ENCODE measurements at regions not wholly inside any gene's neighbourhood (a gene's known extent, or its start where the extent isn't known, plus 50 kb on each side); places are given as distances from the start of the nearest gene placed in this dataset.

- H3K9me3 ChIP-seq (ENCODE audit: control insufficient read depth, low read length) = no peaks in the 10 kb centered on the region
- H3K36me3 ChIP-seq (ENCODE audit: control insufficient read depth, insufficient read depth, low read length, severe bottlenecking) = no peaks in the 10 kb centered on the region
- H3K4me3 ChIP-seq (ENCODE audit: low read length) = no peak overlapping the region
- H3K4me1 ChIP-seq (ENCODE audit: control insufficient read depth, insufficient read depth, low read length) = no peaks in the 10 kb centered on the region
- no peak for DNase-seq (ENCODE audit: low read depth)
- no peaks in the 10 kb centered on the region for H3K27me3 ChIP-seq (replicated peaks; ENCODE audit: control insufficient read depth, insufficient read depth, low read length)
- H3K9ac ChIP-seq (ENCODE audit: low read length) = no peak overlapping the region
These were observed 296.0 kb downstream of the KLHL4 start for GRCh38 chrX:87813566-87813965.

DNA sequence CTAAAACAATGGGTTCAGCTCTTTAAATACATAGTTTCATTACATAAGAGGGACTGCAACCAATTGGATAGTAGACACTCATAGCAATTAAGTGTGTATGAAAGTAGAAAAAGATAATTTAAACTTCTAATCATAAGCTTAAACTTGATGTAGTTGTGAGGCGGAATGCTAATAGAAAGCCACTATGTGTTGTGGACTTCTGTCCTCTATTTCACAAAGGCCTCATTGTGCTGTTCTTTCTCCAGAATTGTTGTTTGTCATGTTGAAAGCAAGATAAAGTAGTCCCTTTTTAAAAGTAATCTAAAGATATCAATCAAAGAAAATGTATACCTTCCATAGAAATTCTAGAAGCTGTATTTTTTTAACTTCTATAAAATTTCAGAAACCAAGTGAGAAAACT, 329.4 kb downstream of the KLHL4 start:
- Histone ChIP-seq H3K9ac (ENCODE audit: low read length) (no peak overlapping the region), H3K4me1 (ENCODE audit: control insufficient read depth, insufficient read depth, low read length) (no peaks in the 10 kb centered on the region), H3K27me3 (replicated peaks; ENCODE audit: control insufficient read depth, insufficient read depth, low read length) (no peaks in the 10 kb centered on the region), H3K4me3 (ENCODE audit: low read length) (no peak overlapping the region), H3K9me3 (ENCODE audit: control insufficient read depth, low read length) (peaks cover 10% of the 10 kb centered on the region), H3K36me3 (ENCODE audit: control insufficient read depth, insufficient read depth, low read length, severe bottlenecking) (no peaks in the 10 kb centered on the region)
- DNase-seq (ENCODE audit: low read depth) = no peak

DNA sequence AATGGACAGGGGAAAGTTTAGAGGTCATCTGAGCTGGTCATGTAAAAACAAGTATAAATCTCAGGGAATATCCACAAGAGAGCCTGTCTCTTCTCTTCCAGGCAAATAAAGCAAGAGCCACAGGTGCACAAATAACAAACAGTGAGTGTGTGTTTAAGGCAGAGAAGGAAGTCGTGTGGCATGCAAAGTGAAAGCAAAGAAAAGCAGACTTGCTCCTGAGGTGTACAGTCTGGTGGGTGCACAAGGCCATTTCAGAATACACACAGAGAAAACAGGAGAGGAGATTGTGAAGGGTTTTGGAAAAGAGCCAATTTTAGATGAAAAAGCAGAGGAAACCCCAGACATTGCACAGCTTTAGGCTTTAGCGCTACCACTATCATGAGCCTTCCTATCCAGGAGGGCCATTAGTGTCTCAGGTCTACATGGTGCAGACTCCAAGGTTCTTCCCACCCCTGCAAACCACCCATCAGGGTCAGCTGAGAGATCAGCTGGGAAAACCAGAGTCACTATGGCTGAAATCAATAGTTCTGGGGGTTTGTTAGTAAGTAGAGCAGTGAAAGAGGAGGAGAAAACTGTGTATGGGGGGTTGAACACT, 355.8 kb downstream of the KLHL4 start:
- no peak for DNase-seq (ENCODE audit: low read depth)
- Histone ChIP-seq H3K4me3 (ENCODE audit: low read length) (no peak overlapping the region), H3K9me3 (ENCODE audit: control insufficient read depth, low read length) (no peaks in the 10 kb centered on the region), H3K9ac (ENCODE audit: low read length) (no peak overlapping the region), H3K4me1 (ENCODE audit: control insufficient read depth, insufficient read depth, low read length) (no peaks in the 10 kb centered on the region), H3K27me3 (replicated peaks; ENCODE audit: control insufficient read depth, insufficient read depth, low read length) (no peaks in the 10 kb centered on the region), H3K36me3 (ENCODE audit: control insufficient read depth, insufficient read depth, low read length, severe bottlenecking) (no peaks in the 10 kb centered on the region)

DNA sequence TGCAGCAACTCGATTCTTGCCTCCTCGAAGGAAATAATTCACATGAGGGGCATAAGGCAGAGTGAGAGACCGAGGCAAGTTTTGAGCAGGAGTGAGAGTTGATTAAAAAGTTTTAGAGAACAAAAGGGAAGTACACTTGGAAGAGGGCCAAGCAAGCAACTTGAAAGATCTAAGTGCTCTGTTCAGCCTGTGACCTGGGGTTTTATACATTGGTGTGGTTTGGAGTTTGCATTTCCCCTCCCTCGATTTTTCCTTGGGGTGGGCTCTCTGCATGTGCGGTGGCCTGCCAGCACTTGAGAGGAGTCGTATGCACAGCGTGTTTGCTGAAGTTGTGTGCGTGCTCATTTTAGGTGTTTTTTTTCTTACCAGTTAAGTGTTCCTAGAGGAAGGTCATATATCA, 356.4 kb downstream of the KLHL4 start:
- Histone ChIP-seq H3K36me3 (ENCODE audit: control insufficient read depth, insufficient read depth, low read length, severe bottlenecking) (no peaks in the 10 kb centered on the region), H3K9me3 (ENCODE audit: control insufficient read depth, low read length) (no peaks in the 10 kb centered on the region), H3K4me1 (ENCODE audit: control insufficient read depth, insufficient read depth, low read length) (no peaks in the 10 kb centered on the region), H3K4me3 (ENCODE audit: low read length) (no peak overlapping the region), H3K9ac (ENCODE audit: low read length) (no peak overlapping the region), H3K27me3 (replicated peaks; ENCODE audit: control insufficient read depth, insufficient read depth, low read length) (no peaks in the 10 kb centered on the region)
- DNase-seq (ENCODE audit: low read depth) = no peak

DNA sequence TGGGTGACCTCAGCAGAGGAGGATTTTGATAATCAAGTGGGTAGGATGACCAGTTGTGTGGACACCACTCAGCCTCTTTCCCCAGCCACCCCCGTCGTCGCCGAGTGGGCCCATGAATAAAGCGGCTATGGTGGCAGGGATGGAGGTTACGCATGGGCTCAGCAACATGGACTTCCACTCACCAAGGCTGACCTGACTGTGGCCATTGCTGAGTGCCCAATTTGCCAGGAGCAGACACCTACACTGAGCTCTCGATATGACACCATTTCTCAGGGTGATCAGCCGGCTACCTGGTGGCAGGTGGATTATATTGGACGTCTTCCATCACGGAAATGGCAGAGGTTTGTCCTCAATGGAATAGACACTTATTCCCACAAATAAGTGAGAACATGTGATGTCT, 361.3 kb downstream of the KLHL4 start:
- no peak for DNase-seq (ENCODE audit: low read depth)
- Histone ChIP-seq H3K9ac (ENCODE audit: low read length) (no peak overlapping the region), H3K9me3 (ENCODE audit: control insufficient read depth, low read length) (no peaks in the 10 kb centered on the region), H3K27me3 (replicated peaks; ENCODE audit: control insufficient read depth, insufficient read depth, low read length) (no peaks in the 10 kb centered on the region), H3K4me3 (ENCODE audit: low read length) (no peak overlapping the region), H3K4me1 (ENCODE audit: control insufficient read depth, insufficient read depth, low read length) (no peaks in the 10 kb centered on the region), H3K36me3 (ENCODE audit: control insufficient read depth, insufficient read depth, low read length, severe bottlenecking) (no peaks in the 10 kb centered on the region)

DNA sequence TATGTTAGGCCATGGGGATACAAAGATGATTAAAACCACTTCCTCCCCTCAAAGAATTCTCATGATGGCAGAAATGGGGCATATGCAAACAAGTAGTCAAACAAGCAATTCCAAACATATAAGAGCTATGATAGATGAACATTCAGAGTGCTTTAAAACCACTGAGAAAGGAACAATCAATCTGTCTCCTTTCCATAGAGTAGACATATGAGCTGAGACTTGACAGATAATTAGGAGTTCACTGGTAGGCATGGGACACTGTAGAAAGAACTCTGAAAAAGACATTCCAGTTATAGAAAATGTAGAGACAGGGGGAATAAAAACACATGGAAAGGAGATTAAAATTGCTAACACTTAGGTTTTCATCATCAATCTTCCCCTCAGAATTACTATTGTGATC, 372.8 kb downstream of the KLHL4 start:
- Histone ChIP-seq H3K4me1 (ENCODE audit: control insufficient read depth, insufficient read depth, low read length) (no peaks in the 10 kb centered on the region), H3K4me3 (ENCODE audit: low read length) (no peak overlapping the region), H3K36me3 (ENCODE audit: control insufficient read depth, insufficient read depth, low read length, severe bottlenecking) (no peaks in the 10 kb centered on the region), H3K9ac (ENCODE audit: low read length) (no peak overlapping the region), H3K27me3 (replicated peaks; ENCODE audit: control insufficient read depth, insufficient read depth, low read length) (no peaks in the 10 kb centered on the region), H3K9me3 (ENCODE audit: control insufficient read depth, low read length) (no peaks in the 10 kb centered on the region)
- no peak for DNase-seq (ENCODE audit: low read depth)

DNA sequence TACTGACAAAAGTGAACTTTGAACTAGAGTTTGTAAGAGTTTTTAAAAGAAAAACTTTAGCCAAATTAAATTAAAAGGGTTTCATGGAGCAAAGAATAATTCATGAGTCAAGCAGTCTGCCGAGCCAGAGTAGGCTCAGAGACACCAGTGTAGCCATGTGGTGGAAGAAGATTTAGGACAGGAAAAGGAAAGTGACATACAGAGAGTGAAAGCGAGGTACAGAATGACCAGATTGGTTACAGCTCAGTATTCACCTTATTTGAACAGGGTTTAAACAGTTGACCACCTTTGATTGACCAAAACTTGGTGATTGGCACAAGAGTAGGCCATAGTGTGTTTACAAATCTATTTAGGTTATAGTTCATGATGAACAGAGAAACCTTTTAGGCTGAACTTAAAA, 377.8 kb downstream of the KLHL4 start:
- H3K4me1 ChIP-seq (ENCODE audit: control insufficient read depth, insufficient read depth, low read length) = no peaks in the 10 kb centered on the region
- H3K27me3 ChIP-seq (replicated peaks; ENCODE audit: control insufficient read depth, insufficient read depth, low read length) = no peaks in the 10 kb centered on the region
- DNase-seq (ENCODE audit: low read depth) = no peak

GRCh38 chrX:87896057-87896456, 378.5 kb downstream of the KLHL4 start:
- no peak overlapping the region for H3K9ac ChIP-seq (ENCODE audit: low read length)
- no peak overlapping the region for H3K4me3 ChIP-seq (ENCODE audit: low read length)
- H3K36me3 ChIP-seq (ENCODE audit: control insufficient read depth, insufficient read depth, low read length, severe bottlenecking) = no peaks in the 10 kb centered on the region
- H3K27me3 ChIP-seq (replicated peaks; ENCODE audit: control insufficient read depth, insufficient read depth, low read length) = no peaks in the 10 kb centered on the region
- H3K4me1 ChIP-seq (ENCODE audit: control insufficient read depth, insufficient read depth, low read length) = no peaks in the 10 kb centered on the region
- H3K9me3 ChIP-seq (ENCODE audit: control insufficient read depth, low read length) = no peaks in the 10 kb centered on the region
- DNase-seq (ENCODE audit: low read depth) = no peak

More for the DNA sequence above, 377.8 kb downstream of the KLHL4 start:
- no peak overlapping the region for H3K9ac ChIP-seq (ENCODE audit: low read length)
- H3K4me3 ChIP-seq (ENCODE audit: low read length) = no peak overlapping the region
- no peaks in the 10 kb centered on the region for H3K9me3 ChIP-seq (ENCODE audit: control insufficient read depth, low read length)
- no peaks in the 10 kb centered on the region for H3K36me3 ChIP-seq (ENCODE audit: control insufficient read depth, insufficient read depth, low read length, severe bottlenecking)

DNA sequence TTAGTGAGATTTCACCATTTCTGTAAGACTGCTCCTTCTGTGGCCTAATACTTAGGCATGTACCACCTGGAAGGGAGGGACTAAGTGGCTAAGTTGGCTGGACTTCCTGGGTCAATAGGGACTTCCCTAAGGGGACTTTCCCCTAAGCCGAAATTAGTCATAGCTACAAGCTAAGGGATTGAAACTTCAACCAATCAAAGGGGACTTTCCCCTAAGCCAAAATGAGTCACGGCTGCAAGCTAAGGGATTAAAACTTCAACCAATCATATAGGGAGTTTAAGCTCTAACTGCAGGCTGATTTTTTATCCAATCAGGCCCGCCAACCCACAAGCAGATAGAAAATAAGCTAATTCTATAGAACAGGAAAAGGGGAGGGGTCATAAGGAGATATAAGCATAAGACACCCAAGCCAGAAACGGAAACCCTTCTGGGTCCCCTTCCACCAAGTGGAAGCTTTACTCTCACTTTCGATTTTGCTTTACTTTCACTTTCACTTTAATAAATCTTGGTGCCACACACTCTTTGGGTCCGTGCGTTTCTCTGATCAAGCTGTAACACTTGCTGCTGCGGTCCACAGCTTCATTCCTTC, 382.8 kb downstream of the KLHL4 start:
- Histone ChIP-seq H3K36me3 (ENCODE audit: control insufficient read depth, insufficient read depth, low read length, severe bottlenecking) (no peaks in the 10 kb centered on the region), H3K27me3 (replicated peaks; ENCODE audit: control insufficient read depth, insufficient read depth, low read length) (no peaks in the 10 kb centered on the region), H3K4me3 (ENCODE audit: low read length) (no peak overlapping the region), H3K4me1 (ENCODE audit: control insufficient read depth, insufficient read depth, low read length) (no peaks in the 10 kb centered on the region), H3K9me3 (ENCODE audit: control insufficient read depth, low read length) (no peaks in the 10 kb centered on the region), H3K9ac (ENCODE audit: low read length) (no peak overlapping the region)
- no peak for DNase-seq (ENCODE audit: low read depth)

DNA sequence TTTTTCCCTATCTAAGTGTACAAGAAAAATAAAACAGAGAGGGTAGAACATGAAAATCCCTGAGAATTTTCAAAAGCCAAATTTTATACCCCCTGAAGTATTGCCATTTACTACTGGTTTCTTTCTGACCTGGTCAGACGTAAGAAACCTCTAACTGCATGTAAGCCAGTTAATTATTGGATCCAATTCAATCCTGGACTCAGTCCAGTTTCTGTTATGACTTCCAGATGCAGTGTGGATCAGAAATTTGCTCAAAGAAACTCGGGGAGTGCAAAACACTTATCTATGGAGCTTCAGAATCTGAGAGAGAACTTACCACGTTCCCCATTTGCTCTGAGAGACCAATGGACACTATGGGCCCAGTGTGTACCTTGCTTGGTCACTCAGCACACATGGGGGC, 383.5 kb downstream of the KLHL4 start:
- Histone ChIP-seq H3K36me3 (ENCODE audit: control insufficient read depth, insufficient read depth, low read length, severe bottlenecking) (no peaks in the 10 kb centered on the region), H3K4me1 (ENCODE audit: control insufficient read depth, insufficient read depth, low read length) (no peaks in the 10 kb centered on the region), H3K27me3 (replicated peaks; ENCODE audit: control insufficient read depth, insufficient read depth, low read length) (no peaks in the 10 kb centered on the region), H3K9ac (ENCODE audit: low read length) (no peak overlapping the region), H3K9me3 (ENCODE audit: control insufficient read depth, low read length) (no peaks in the 10 kb centered on the region), H3K4me3 (ENCODE audit: low read length) (no peak overlapping the region)
- DNase-seq (ENCODE audit: low read depth) = no peak

DNA sequence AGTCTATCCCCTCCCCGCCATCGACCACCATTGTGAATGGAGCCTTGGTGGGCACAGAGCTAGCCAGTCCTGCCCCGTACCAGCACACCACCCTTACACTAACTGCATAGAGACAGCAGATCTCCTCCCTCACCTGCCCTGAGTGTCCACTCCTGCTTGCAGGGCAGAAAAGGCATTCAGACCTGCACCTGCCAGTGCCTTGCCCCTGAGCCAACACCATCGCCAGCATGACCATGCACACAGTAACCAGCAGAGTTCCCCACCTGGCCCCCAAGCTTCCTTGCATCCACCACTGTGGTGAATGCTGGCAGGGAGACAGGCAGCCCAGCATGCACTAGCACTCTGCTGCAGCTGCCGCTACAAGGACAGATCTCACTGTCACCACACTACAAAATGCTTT, 397.1 kb downstream of the KLHL4 start:
- no peaks in the 10 kb centered on the region for H3K4me1 ChIP-seq (ENCODE audit: control insufficient read depth, insufficient read depth, low read length)
- H3K4me3 ChIP-seq (ENCODE audit: low read length) = no peak overlapping the region
- H3K9ac ChIP-seq (ENCODE audit: low read length) = no peak overlapping the region
- H3K9me3 ChIP-seq (ENCODE audit: control insufficient read depth, low read length) = peaks cover 20% of the 10 kb centered on the region
- no peaks in the 10 kb centered on the region for H3K27me3 ChIP-seq (replicated peaks; ENCODE audit: control insufficient read depth, insufficient read depth, low read length)
- no peaks in the 10 kb centered on the region for H3K36me3 ChIP-seq (ENCODE audit: control insufficient read depth, insufficient read depth, low read length, severe bottlenecking)
- DNase-seq (ENCODE audit: low read depth) = no peak

- H3K4me1 ChIP-seq (ENCODE audit: control insufficient read depth, insufficient read depth, low read length) = no peaks in the 10 kb centered on the region
- H3K9me3 ChIP-seq (ENCODE audit: control insufficient read depth, low read length) = peaks cover 10% of the 10 kb centered on the region
- H3K27me3 ChIP-seq (replicated peaks; ENCODE audit: control insufficient read depth, insufficient read depth, low read length) = no peaks in the 10 kb centered on the region
- H3K36me3 ChIP-seq (ENCODE audit: control insufficient read depth, insufficient read depth, low read length, severe bottlenecking) = no peaks in the 10 kb centered on the region
- DNase-seq (ENCODE audit: low read depth) = no peak
- no peak overlapping the region for H3K9ac ChIP-seq (ENCODE audit: low read length)
- H3K4me3 ChIP-seq (ENCODE audit: low read length) = no peak overlapping the region
These were observed 407.0 kb downstream of the KLHL4 start for GRCh38 chrX:87924619-87925018.

All from adipocyte (in vitro differentiated cells).